SH-SY5Y (cell line): ENCODE measurements at regions not wholly inside any gene's neighbourhood (a gene's known extent, or its start where the extent isn't known, plus 50 kb on each side); places are given as distances from the start of the nearest gene placed in this dataset.

ENCODE experiments used
- GATA2 ChIP-seq: IDR thresholded peaks from 2 replicates; pipeline ENCODE4 v1.6.1; 2011; ENCODE audit warnings: mild to moderate bottlenecking, low read depth, low read length
- GATA3 ChIP-seq: IDR thresholded peaks from 2 replicates; pipeline ENCODE4 v1.6.1; 2011; ENCODE audit warnings: low read depth, mild to moderate bottlenecking, low read length, moderate library complexity

DNA sequence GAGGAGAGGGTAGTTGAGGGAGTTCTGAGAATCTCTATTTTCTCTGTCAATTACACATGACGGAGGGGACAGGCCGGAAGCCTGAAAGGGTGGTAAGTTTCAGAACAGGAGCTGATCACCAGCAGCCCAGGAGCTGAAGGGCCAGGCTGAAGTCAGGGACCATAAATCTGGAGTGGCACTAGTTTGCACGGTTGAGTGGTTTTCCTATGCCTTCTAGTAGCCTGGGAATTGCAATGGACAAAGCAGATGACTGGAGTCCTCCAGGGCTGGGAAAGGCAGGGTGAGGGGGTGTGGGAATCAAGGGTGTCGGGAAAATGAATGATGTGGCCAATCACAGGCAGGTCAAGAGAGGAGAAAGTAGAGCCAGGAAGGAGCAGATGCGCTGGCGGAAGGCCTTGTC lies 72.5 kb downstream of the MAGEF1 start:
- no peak for TF ChIP-seq GATA3
- no peak for TF ChIP-seq GATA2

DNA sequence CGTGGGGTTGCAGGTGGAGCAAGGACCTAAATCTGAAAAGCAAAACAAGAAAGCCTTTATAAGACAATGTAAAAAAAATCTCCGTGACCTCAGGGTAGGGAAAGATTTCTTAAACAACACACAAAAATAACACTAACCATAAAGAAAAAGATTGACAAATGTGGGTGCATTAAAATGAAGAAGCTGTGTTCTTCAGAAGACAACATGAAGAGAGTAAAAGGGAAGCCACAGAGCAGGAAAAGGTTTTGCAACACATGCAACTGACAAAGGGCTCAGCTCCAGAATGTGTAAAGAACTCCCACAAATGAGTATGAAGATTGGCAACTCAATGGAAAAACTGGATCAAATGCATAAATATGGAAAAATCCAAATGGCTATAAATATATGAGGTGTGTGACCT lies 74.2 kb downstream of the MAGEF1 start:
- no peak for TF ChIP-seq GATA2
- no peak for TF ChIP-seq GATA3

DNA sequence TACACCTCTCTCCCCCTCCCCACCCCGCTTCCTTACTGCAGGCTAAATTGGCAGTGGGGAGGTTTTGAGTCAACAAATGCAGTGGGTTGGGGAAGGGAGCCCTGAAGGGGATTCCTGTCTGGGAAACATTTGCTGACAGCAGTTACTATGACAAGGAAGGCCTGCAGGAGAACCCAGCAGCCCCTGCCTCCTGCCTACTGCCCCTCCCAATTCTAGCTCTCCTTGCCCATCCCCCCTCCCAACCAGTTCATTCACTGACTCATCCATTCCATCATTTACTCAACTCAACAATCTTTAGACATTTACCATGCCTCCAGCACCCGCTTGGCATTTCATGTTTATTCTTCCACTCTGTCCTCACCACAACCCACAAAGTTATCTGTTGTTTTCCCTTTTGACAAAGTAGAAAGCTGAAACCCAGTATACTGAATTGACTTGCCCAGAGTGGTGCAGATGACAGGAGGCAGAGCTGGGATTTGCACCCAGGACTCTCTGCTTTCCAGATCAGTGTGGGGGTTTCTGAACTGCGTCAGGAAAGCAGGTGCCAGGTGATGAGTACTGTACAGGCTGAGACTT lies 75.0 kb downstream of the MAGEF1 start:
- TF ChIP-seq GATA2 (no peak), GATA3 (no peak)

DNA sequence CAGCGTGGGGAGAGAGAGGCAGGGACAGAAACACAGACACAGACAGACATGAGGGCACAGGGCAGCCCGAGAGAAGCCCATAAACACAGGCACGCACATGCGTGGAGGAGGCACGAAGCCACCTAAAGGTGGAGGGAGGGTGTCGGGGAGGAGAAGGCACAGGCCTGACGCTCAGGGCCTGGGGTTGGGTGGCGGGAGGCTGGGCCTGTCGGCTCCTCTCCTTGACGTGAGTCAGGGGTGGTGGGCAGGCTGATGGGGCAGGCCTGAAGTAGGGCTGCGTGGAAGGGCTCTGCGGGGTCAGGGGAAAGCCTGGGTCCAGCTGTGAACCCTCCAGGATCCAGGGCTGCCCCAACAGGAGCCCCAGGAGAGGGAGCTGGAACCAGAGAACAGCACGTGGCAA lies 74.2 kb downstream of the EPHB3 start:
- TF ChIP-seq GATA2 (no peak), GATA3 (no peak)

DNA sequence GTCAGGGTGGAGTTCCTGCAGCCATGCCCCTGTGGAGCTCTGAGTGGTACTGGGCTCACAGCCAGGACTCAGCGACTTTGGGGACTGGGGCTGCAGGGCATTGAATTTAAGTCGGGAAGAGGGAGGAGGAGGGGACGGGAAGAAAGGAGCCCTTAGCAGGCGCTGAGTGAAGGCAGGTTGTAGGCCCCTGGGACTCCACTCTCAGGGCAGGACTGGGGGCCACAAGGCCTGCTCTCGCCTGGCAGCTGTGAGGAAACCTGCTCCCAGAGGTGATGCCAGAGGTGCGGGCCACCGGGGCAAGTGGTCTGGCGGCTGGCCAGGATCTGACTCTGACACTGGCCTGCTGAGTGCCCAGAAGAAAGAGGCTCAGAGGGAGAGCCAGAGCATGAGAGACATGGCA lies 73.5 kb downstream of the EPHB3 start:
- no peak for TF ChIP-seq GATA2
- no peak for TF ChIP-seq GATA3

DNA sequence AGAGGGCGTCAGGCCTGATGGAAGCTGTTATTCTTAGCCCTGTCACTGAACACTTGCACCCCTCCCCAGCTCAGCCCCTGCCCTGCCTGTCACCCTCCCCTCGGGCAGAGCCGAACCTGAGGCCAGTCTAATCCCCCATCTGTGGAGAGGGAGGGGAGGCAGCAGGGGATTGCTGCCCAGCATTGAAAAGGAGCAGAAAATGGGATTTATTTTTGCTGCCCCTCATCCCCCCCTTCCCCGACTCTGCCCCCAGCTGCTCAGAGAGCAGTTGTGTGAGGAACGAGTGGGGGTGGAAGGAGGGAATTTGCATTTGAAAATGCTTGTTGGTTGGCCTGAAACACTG lies 71.6 kb downstream of the EPHB3 start:
- TF ChIP-seq GATA3 (no peak), GATA2 (no peak)

DNA sequence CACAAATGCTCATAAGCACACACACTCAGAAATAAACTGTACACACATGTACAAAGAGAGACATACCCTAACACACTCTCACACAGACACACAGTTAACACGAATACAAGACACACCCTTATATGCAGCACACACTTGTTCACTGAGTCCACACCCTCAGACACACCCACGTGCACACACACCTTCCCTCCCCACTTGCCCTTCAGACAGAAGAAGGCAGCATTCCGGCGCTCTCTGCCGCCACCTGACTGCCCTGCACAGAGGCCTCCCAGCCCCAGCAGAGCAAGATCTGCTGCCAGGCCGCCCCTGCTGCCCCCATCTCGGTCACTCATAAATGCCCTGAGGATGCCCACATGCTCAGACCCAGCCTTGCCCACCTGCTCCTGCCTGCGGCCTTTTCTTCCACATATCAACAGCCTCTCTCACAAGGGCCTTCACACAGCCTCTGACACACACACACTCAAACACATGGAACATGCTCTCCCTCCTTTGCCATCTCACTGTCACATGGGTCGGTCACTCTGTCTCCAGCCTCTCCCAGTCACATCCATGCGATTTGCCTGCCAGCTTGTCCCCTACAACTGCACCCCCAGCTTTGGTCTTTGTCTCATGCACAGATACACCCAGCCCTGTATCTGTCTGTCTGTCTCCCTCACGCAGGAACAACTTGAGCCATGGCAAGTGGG lies 71.1 kb downstream of the EPHB3 start:
- TF ChIP-seq GATA2 (no peak), GATA3 (no peak)
